ENCODE measurements at regions not wholly inside any gene's neighbourhood (a gene's known extent, or its start where the extent isn't known, plus 50 kb on each side); places are given as distances from the start of the nearest gene placed in this dataset.

DNA sequence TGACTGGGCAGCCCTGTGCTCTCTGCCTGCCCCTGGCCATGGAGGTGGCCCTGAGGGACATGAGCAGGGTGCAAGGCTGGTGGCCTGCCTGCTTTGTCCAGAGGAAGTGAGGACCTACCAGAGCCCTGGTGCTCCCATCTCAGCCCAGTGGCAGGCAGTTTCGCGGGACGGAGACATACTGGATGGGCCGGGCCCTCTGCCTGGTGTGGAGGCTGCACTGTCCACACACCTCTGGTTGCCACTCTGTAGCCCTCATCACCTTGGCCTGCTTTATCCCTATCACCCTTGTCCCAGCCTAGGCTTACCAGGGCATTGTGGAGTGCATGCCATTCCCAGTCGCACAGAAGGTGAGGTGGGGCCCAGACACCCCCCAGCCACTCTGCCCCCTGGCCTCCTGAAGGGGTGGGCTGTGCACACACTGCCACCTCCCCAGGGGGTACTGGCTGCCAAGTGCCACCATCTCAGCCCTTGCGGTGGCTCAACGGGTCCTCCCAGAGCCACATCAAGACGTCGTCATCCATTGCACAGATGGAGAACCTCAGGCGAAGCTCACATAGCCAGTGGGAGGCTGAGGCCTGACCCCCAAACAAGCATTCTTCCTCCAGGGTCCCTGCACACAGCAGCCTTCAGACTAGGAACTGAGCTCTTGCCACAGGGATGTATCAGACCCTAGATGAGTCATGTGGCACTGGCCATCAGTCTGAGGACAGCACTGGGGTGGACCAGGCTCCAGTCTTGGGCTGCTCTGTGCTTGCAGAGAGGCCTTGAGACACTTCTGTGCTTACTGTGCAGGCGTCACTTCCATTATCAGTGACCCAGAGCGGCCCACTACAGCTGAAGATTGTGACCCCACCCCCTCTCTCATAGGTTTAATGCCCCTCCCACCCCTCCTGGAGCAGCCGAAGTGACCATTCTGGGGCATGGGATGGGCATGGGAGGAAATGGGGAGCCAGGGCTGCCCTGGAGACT is 176.1 kb downstream of the IGLL1 start:
- TF ChIP-seq POLR2AphosphoS5 (IDR thresholded peaks at IDR 0.05; ENCODE audit: low read depth, low read length) (no peak), FOXP2 (optimal IDR thresholded peaks at IDR 0.05; ENCODE audit: borderline replicate concordance, extremely low read depth, extremely low read length, insufficient read depth) (no peak)
- TF ChIP-seq, protein P1, sequence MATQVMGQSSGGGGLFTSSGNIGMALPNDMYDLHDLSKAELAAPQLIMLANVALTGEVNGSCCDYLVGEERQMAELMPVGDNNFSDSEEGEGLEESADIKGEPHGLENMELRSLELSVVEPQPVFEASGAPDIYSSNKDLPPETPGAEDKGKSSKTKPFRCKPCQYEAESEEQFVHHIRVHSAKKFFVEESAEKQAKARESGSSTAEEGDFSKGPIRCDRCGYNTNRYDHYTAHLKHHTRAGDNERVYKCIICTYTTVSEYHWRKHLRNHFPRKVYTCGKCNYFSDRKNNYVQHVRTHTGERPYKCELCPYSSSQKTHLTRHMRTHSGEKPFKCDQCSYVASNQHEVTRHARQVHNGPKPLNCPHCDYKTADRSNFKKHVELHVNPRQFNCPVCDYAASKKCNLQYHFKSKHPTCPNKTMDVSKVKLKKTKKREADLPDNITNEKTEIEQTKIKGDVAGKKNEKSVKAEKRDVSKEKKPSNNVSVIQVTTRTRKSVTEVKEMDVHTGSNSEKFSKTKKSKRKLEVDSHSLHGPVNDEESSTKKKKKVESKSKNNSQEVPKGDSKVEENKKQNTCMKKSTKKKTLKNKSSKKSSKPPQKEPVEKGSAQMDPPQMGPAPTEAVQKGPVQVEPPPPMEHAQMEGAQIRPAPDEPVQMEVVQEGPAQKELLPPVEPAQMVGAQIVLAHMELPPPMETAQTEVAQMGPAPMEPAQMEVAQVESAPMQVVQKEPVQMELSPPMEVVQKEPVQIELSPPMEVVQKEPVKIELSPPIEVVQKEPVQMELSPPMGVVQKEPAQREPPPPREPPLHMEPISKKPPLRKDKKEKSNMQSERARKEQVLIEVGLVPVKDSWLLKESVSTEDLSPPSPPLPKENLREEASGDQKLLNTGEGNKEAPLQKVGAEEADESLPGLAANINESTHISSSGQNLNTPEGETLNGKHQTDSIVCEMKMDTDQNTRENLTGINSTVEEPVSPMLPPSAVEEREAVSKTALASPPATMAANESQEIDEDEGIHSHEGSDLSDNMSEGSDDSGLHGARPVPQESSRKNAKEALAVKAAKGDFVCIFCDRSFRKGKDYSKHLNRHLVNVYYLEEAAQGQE (IDR thresholded peaks at IDR 0.05; ENCODE audit: insufficient read depth in 1 of 2, low read depth in 2 of 2, low read length in 2 of 2) = 0 out of 4 replicates have a peak, but pooled peaks of 1 of the 2 experiments have one; percentile 6

DNA sequence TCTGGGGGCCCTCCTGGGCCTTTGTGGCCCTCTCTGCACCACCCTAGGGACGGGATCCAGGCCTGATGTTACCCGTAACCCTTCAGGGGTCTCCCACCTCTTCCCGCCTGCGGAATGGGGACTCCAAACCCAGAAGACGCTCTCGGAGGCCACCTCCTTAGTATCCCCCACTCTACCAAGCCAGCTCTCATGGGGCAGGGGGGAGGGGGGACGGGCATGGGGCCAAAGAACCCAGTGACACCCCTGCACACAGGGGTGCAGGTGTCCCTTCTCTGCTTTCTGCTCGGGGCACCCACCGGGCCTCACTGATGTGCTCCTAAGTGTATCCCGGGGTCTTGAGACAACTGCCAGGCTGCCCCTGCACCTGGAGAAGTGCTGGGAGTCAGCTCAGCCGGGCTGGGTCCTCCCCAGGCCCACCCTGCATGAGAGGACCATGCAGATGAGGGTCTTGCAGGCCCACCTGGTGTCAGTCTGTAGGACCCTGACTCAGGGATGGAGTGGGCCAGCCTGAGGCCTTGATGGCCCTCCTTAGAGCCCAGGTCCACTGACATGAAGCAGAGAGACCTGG is 176.9 kb downstream of the IGLL1 start:
- TF ChIP-seq, protein P1 (IDR thresholded peaks at IDR 0.05; ENCODE audit: insufficient read depth in 1 of 2, low read depth in 2 of 2, low read length in 2 of 2) = no peak

DNA sequence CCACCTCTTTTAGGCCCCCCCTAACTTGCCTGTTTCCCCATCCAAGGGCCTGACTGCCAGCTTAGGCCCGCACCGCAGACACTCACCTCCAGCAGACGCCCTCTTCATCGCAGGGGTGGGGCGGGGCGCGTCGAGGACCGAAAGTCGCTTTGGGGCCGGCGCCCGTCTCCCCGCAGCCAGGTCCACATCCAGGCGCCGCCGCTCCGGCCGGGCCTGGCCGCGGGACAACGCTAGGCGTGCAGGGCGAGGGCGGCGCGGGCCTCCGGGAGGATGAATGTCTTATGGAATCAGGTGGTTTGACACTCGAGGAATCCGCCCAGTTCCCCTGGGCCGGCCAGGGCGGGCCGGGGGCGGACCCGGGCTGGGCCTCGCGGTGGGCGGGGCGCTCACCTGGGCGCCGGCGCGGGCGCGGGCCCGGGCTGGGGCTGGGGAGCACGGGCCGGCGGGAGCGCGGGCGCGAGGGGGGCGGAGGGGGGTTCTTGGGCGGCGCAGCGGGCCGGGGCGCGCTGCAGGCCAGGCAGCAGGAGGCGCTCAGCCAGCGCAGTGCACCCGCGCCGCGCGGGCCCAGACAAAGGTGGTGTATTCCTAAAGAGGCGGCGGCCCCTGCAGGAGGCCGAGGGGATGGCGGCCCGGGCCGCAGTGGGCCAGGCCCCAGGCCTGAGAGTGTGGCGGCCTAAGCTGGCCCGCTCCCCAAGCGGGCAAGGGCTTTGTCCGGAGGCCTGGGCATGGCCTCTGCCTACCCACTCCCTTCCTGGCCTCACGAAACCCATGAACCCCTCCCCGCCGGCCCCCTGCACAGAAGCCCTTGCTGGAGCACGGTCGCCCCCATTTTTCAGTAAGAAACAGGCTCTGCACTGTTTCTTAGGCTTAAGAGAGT is 177.6 kb downstream of the IGLL1 start:
- TF ChIP-seq FOXP2 (optimal IDR thresholded peaks at IDR 0.05; ENCODE audit: borderline replicate concordance, extremely low read depth, extremely low read length, insufficient read depth) (no peak), SIN3A (IDR thresholded peaks at IDR 0.05; ENCODE audit: borderline replicate concordance, insufficient read depth, low read length) (no peak), TAF1 (IDR thresholded peaks at IDR 0.05; ENCODE audit: borderline replicate concordance, insufficient read depth, low read length) (no peak), POLR2AphosphoS5 (IDR thresholded peaks at IDR 0.05; ENCODE audit: low read depth, low read length) (no peak)
- TF ChIP-seq, protein P1 (IDR thresholded peaks at IDR 0.05; ENCODE audit: insufficient read depth in 1 of 2, low read depth in 2 of 2, low read length in 2 of 2) = no peak

DNA sequence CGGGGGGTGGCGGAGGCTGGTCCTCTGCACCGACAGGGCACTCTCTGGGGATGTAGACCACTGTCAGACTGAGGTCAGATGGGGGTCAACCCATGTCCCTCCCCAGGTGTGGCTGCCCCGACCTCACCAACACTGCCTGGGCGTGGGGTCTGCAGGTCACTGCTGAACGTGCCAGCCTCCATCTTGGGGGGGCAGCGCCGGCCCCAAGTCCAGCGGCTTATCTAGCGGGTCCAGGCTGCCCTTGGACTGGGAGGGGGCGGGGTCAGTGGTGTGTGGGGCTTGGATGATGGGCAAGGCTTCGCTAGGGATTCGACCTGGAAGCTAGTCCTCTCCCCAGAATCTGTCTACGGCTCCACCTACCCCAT is 178.2 kb downstream of the IGLL1 start:
- TF ChIP-seq TAF1 (IDR thresholded peaks at IDR 0.05; ENCODE audit: borderline replicate concordance, insufficient read depth, low read length) = no peak
- no peak for TF ChIP-seq POLR2AphosphoS5 (IDR thresholded peaks at IDR 0.05; ENCODE audit: low read depth, low read length)
- TF ChIP-seq, protein P1 (IDR thresholded peaks at IDR 0.05; ENCODE audit: insufficient read depth in 1 of 2, low read depth in 2 of 2, low read length in 2 of 2) = no peak
- TF ChIP-seq SIN3A (IDR thresholded peaks at IDR 0.05; ENCODE audit: borderline replicate concordance, insufficient read depth, low read length) = no peak
- TF ChIP-seq FOXP2 (optimal IDR thresholded peaks at IDR 0.05; ENCODE audit: borderline replicate concordance, extremely low read depth, extremely low read length, insufficient read depth) = no peak

Measured in PFSK-1 (cell line).